ENCODE measurements at regions not wholly inside any gene's neighbourhood (a gene's known extent, or its start where the extent isn't known, plus 50 kb on each side); places are given as distances from the start of the nearest gene placed in this dataset.

GRCh38 chr12:38138225-38139221, 178.1 kb upstream of the ALG10B start:
- peak overlapping the region; percentile 33 for H3K4me3 ChIP-seq (ENCODE audit: low read depth, low read length)

GRCh38 chr12:38139456-38139855, 177.1 kb upstream of the ALG10B start:
- no peak overlapping the region for H3K4me3 ChIP-seq (ENCODE audit: low read depth, low read length)

More at GRCh38 chr12:38138225-38139221, 178.1 kb upstream of the ALG10B start:
- peak; percentile 11 for DNase-seq (ENCODE audit: low read depth)

GRCh38 chr12:38141239-38141638, 175.3 kb upstream of the ALG10B start:
- H3K4me3 ChIP-seq (ENCODE audit: low read depth, low read length): no peak overlapping the region
- no peak for DNase-seq (ENCODE audit: low read depth)

More at GRCh38 chr12:38139456-38139855, 177.1 kb upstream of the ALG10B start:
- DNase-seq (ENCODE audit: low read depth): no peak

GRCh38 chr12:38141861-38142260, 174.7 kb upstream of the ALG10B start:
- DNase-seq (ENCODE audit: low read depth): no peak
- H3K4me3 ChIP-seq (ENCODE audit: low read depth, low read length): no peak overlapping the region

GRCh38 chr12:38142974-38143373, 173.6 kb upstream of the ALG10B start:
- DNase-seq (ENCODE audit: low read depth): no peak

GRCh38 chr12:38144049-38144448, 172.5 kb upstream of the ALG10B start:
- no peak for DNase-seq (ENCODE audit: low read depth)
- no peak overlapping the region for H3K4me3 ChIP-seq (ENCODE audit: low read depth, low read length)

More at GRCh38 chr12:38142974-38143373, 173.6 kb upstream of the ALG10B start:
- H3K4me3 ChIP-seq (ENCODE audit: low read depth, low read length): no peak overlapping the region

- no peak overlapping the region for H3K4me3 ChIP-seq (ENCODE audit: low read depth, low read length)
- DNase-seq (ENCODE audit: low read depth): no peak
Observed at GRCh38 chr12:38144601-38145436, 171.8 kb upstream of the ALG10B start.

GRCh38 chr12:38149395-38150073, 167.0 kb upstream of the ALG10B start:
- H3K4me3 ChIP-seq (ENCODE audit: low read depth, low read length): no peak overlapping the region

GRCh38 chr12:38151991-38152700, 164.4 kb upstream of the ALG10B start:
- H3K4me3 ChIP-seq (ENCODE audit: low read depth, low read length): no peak overlapping the region
- DNase-seq (ENCODE audit: low read depth): no peak

More at GRCh38 chr12:38149395-38150073, 167.0 kb upstream of the ALG10B start:
- no peak for DNase-seq (ENCODE audit: low read depth)

GRCh38 chr12:38152816-38153736, 163.5 kb upstream of the ALG10B start:
- DNase-seq (ENCODE audit: low read depth): no peak
- no peak overlapping the region for H3K4me3 ChIP-seq (ENCODE audit: low read depth, low read length)

GRCh38 chr12:38153737-38154061, 162.9 kb upstream of the ALG10B start:
- H3K4me3 ChIP-seq (ENCODE audit: low read depth, low read length): no peak overlapping the region
- no peak for DNase-seq (ENCODE audit: low read depth)

- DNase-seq (ENCODE audit: low read depth): no peak
- no peak overlapping the region for H3K4me3 ChIP-seq (ENCODE audit: low read depth, low read length)
Observed at GRCh38 chr12:38154096-38155019, 162.2 kb upstream of the ALG10B start.

- H3K4me3 ChIP-seq (ENCODE audit: low read depth, low read length): no peak overlapping the region
- no peak for DNase-seq (ENCODE audit: low read depth)
Observed at GRCh38 chr12:38155020-38155395, 161.6 kb upstream of the ALG10B start.

- no peak overlapping the region for H3K4me3 ChIP-seq (ENCODE audit: low read depth, low read length)
- DNase-seq (ENCODE audit: low read depth): no peak
Observed at GRCh38 chr12:38155526-38156496, 160.8 kb upstream of the ALG10B start.

- no peak overlapping the region for H3K4me3 ChIP-seq (ENCODE audit: low read depth, low read length)
- no peak for DNase-seq (ENCODE audit: low read depth)
Observed at GRCh38 chr12:38156497-38157245, 159.9 kb upstream of the ALG10B start.

Data from skeletal muscle cell (primary cell).